ENCODE measurements at regions not wholly inside any gene's neighbourhood (a gene's known extent, or its start where the extent isn't known, plus 50 kb on each side); places are given as distances from the start of the nearest gene placed in this dataset.
A peak's percentile ranks its signal among the peaks of the same experiment; 100 is the strongest.
"Not testable (repeated sequence)": the region's sequence is repeated elsewhere in the genome, so short reads cannot be mapped to it uniquely, and the experiment has no call there.

GRCh38 chr9:31104249-31104648 is 1280.2 kb upstream of the ACO1 start:
- DNase-seq: no peak

- DNase-seq: no peak
Observed at GRCh38 chr9:31112491-31112890, 1272.0 kb upstream of the ACO1 start.

GRCh38 chr9:31114346-31114745 is 1270.1 kb upstream of the ACO1 start:
- DNase-seq: no peak

GRCh38 chr9:31119890-31120454 is 1264.5 kb upstream of the ACO1 start:
- no peak for DNase-seq

- DNase-seq: no peak
Observed at GRCh38 chr9:31124389-31124788, 1260.1 kb upstream of the ACO1 start.

GRCh38 chr9:31135567-31135966 is 1248.9 kb upstream of the ACO1 start:
- no peak for DNase-seq

DNA sequence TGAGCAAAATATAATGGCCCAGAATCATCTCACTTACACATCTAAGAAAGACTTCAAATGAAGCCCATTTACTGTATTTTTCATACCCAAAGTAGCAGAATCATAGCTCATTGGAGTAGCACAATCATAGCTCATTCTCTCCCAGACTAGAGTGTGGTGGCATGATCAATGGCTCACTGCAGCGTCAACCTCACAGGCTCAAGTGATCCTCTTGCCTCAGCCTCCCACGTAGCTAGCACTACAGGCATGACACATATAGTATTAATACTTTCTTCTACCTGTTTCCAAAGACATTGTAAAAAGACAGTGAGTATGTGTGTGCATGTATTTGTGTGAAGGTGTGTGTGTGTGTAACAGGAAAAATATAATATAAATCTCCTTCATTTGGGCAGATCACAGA is 1247.9 kb upstream of the ACO1 start:
- no peak for DNase-seq

GRCh38 chr9:31137176-31138160 is 1247.0 kb upstream of the ACO1 start:
- DNase-seq: peak; percentile 59

DNA sequence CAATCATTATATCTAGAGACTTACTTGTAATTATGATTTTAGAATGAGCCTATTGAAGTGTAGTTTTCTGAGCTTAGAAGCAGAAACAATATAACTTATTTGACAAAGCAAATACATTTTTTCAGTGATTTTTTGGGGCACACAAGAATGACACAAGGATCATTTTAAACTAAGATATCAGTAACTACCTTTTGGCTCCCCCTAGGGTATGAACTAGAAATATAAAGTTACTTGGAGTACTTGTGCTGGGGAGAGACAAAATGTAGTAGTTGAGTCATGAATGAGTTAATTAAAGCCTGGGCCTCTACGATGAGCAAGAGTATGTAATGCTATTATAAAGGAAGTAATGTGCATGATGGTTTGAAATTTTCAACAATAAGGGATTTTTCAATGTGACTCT is 1244.1 kb upstream of the ACO1 start:
- no peak for DNase-seq

GRCh38 chr9:31142456-31142855 is 1242.0 kb upstream of the ACO1 start:
- no peak for DNase-seq

GRCh38 chr9:31144614-31145013 is 1239.8 kb upstream of the ACO1 start:
- DNase-seq: no peak

DNA sequence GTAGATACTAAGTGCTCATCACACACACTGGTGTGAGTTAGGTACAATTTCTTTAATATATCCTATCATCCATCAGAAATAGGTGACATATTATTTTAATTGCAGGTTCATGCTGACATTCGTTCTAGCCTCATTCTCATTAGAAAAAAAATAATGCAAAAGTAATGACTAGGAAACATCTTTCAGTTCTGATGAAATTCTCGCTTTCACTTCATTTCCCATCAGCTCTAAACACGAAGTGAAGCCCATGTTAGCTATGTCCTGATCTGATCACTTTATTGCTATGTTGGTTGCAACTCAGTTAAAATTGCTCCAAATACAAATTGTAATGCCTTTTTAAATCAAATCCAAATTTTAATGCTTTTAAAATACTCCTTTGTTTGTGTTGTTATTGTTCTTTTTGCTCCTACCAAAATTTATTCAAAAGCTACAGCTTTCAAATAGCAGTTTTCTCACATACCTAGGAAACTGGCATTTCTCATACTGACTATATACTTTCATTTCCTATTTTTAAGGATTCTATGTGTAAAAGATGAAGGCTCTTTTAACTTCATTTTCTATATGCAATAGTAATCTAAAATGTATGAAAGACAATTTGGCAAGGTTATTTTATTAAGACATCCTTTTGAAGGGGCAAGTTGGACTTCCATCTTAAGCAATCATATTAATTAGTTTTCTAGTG is 1237.8 kb upstream of the ACO1 start:
- DNase-seq: no peak

GRCh38 chr9:31153250-31153840 is 1231.1 kb upstream of the ACO1 start:
- no peak for DNase-seq

GRCh38 chr9:31166516-31166915 is 1217.9 kb upstream of the ACO1 start:
- no peak for DNase-seq

DNA sequence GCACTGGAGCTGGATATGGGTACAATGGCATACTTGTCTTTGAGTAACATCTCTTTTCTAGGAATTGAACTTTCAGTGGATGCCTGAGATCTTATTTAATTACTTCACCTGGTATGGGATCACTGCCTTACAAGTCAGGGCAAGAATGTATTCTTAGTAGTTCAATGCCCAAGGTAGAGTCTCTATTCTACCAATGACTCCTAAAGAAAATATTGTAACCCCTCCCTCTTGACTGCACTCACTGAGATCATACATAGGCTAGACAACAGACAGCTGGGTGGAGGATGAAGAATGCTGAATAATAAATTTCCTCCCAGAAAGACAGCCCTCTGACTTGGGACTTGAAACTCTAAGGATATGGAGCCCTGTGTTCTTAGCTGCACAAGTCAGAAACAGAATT is 1216.3 kb upstream of the ACO1 start:
- no peak for DNase-seq

DNA sequence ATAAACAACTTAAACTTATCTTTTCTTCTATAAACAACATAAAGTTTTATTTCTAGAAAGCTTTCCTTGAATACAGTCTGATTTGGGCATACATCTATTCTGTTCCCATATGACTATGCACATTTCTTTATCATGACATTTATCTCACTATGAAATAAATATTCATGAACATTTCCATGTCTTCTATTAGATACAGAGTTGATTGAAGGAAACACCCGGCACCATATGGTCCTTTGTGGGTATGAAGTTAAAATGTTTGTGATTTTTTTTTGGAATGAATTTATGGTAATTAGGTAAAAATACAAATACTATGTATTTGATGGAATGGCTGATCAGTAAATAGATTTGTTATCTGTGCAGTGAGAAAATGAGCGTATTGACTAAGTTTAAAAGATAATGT is 1209.8 kb upstream of the ACO1 start:
- DNase-seq: no peak

DNA sequence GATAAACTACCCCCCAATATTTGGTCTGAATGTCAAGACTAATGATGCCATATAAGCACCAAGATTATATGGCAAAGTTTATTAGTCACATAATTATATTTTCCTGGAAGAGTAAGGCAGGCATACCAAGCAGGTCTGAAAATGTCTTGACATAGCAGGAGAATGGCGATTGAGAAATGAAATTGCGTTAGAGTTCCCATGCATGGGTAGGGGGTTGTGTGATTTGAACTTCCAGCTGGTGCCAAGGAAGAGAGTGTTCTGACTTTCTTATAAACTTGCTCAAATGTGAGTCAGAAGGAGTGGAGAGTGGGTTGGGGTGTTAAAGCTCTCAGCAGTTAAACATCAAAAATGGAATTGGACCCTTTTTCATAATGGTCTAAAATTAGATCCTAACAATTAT is 1200.6 kb upstream of the ACO1 start:
- no peak for DNase-seq

DNA sequence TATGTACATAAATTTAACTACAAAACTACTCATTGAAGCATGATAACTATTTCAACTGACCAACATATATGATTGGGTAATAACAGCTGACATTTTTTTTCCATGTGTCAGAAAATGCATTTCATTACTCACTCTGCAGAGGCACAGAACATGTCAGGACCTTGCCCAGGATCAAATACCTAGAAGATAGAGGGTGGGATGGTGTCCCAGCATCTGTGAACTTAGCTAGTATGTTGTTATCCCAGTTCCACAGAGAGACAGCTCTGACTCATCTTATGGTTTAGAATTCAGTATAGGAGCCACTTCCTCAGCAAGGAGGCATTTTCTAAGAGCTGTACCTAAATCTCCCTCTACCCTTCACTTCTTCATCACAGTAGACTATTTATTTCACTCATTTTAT is 1198.6 kb upstream of the ACO1 start:
- peak; percentile 2 for DNase-seq

GRCh38 chr9:31188496-31188895 is 1195.9 kb upstream of the ACO1 start:
- no peak for DNase-seq

DNA sequence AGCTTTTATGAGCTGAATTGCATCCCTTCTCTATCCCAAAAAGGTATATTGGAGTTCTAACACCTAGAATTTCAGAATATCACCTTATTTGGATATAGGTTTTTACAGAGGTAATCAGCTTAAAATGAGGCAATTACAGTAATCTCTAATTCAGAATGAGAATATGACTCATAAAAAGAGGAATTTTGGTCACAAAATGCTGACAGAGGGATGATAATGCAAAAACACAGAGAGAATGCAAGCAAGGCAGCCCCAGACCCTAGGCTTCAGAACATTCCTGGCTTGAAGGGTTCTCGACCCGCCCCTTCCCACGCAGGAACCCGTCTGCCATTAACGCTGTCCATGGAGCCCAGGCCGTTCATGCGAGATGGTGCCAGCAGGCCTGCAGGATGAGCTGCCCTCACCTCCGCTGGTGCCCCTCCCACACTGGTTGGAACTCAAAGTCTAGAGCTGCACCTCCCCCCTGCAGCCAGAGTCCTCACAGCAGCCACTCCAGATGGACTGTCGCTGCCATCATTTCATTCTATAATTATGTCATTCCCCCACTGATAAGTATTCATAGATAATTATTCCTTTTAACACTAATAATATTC is 1173.4 kb upstream of the ACO1 start:
- no peak for DNase-seq

DNA sequence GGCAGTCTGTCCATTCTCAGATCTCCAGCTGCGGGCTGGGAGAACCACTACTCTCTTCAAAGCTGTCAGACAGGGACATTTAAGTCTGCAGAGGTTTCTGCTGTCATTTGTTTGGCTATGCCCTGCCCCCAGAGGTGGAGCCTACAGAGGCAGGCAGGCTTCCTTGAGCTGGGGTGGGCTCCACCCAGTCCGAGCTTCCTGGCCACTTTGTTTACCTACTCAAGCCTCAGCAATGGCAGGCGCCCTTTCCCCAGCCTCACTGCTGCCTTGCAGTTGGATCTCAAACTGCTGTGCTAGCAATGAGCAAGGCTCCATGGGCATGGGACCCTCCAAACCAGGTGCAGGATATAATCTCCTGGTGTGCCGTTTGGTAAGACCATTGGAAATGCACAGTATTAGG is 1154.5 kb upstream of the ACO1 start:
- DNase-seq: not testable (repeated sequence)

GRCh38 chr9:31232485-31232884 is 1152.0 kb upstream of the ACO1 start:
- DNase-seq: no peak

DNA sequence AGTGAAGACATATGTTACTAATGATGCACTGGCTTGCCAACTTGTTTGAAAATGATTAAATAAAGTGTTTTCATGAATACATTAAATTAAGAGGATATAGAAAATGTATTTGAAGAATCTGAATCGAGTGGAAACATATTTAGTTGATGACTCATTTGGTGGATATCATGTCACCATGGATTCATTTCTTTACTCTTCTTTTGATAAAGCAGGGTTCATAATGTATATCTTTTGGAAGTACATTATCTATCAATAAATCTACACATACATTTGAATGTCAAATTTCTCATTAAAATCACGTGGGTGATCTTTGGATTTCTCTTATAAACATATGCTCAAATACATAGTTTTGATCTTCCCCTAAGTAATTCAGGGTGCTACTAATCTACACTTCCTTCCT is 1148.1 kb upstream of the ACO1 start:
- no peak for DNase-seq

Measured in amniotic stem cell (primary cell).